ENCODE measurements at regions not wholly inside any gene's neighbourhood (a gene's known extent, or its start where the extent isn't known, plus 50 kb on each side); places are given as distances from the start of the nearest gene placed in this dataset.

DNA sequence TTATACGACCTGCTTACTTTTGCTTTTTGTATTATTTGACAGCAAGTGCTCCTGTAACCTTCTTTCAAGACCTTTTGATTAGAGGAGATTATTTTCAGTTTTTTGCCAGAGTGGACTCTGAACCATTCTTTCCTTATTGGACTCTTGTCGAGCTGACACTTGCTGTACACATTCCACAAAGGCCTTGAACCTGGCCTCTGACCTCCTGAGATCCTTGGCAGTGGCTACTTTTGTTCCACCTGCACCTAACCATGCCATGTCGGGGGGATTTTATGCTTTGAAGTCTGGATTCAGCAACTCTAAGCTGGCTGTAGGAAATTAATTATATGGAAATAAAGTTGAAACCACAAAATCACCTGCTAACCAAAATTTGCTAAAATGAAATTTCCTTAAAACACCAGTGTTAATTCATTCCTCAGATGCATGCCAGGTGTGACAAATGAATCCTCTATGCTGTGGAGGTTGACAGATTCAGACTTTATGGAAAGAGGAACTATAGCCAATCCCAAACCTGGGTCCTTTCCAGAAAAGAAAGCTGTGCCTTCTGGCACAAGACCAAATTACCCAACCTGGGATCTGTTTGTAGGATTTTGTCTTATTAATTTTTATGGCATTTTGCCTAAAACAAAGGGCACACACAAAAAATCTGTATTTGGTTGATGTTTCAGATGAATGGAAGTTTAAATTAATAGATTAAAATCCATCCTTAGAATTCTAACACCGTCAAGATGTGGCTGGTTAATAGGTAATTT lies 110.4 kb downstream of the CDC42EP3 start:
- peaks cover 0 to 35% of the 10 kb centered on the region in 2 experiments; a peak in 4 of 5 replicates for H3K4me1 ChIP-seq (replicated peaks in 1 of 2; ENCODE audit: control insufficient read depth in 2 of 2, insufficient read depth in 2 of 2, low read length in 2 of 2)
- CTCF ChIA-PET (ENCODE audit: low intra/inter-chr PET ratio) = no interaction called here
- TF ChIP-seq KDM1A (IDR thresholded peaks at IDR 0.05) (peak in 1 of 2 experiments; percentile 8; a peak in 1 of 4 replicates), SMAD3 (CRISPR knock-in tag; conservative IDR thresholded peaks at IDR 0.05) (no peak), ZNF24 (IDR thresholded peaks at IDR 0.05) (no peak), ILK (tag; IDR thresholded peaks at IDR 0.05; ENCODE audit: borderline replicate concordance, low read depth) (0 out of 2 replicates have a peak, but pooled peaks have one; percentile 25), DMBX1 (CRISPR knock-in tag; IDR thresholded peaks at IDR 0.05; ENCODE audit: borderline replicate concordance) (peak; percentile 78), CREBBP (IDR thresholded peaks at IDR 0.05; ENCODE audit: low read depth, low read length) (no peak), ZNF311 (CRISPR knock-in tag; IDR thresholded peaks at IDR 0.05) (peak; percentile 55; the same call in 1 of the 2 replicates), TEAD4 (IDR thresholded peaks at IDR 0.05; ENCODE audit: low read length) (no peak), TEAD4 (CRISPR knock-in tag; IDR thresholded peaks at IDR 0.05; ENCODE audit: borderline replicate concordance) (no peak), GTF2E2 (tag; IDR thresholded peaks at IDR 0.05) (0 out of 2 replicates have a peak, but pooled peaks have one; percentile 5), NFIC (IDR thresholded peaks at IDR 0.05) (peak; percentile 77), CHD4 (IDR thresholded peaks at IDR 0.05; ENCODE audit: insufficient read depth, insufficient replicate concordance, low read depth, low read length, poor library complexity, severe bottlenecking) (no peak), ZNF589 (CRISPR knock-in tag; IDR thresholded peaks at IDR 0.05; ENCODE audit: low read depth) (peak; percentile 65; the same call in 1 of the 2 replicates), PHF8 (IDR thresholded peaks at IDR 0.05; ENCODE audit: borderline replicate concordance, low read length) (0 out of 2 replicates have a peak, but pooled peaks have one; percentile 7), CHD1 (IDR thresholded peaks at IDR 0.05; ENCODE audit: low read length) (no peak), BACH1 (tag; IDR thresholded peaks at IDR 0.05) (0 out of 2 replicates have a peak, but pooled peaks have one; percentile 50), ZNF444 (CRISPR knock-in tag; IDR thresholded peaks at IDR 0.05) (0 out of 2 replicates have a peak, but pooled peaks have one; percentile 27), MEF2D (tag; conservative IDR thresholded peaks at IDR 0.05; ENCODE audit: low read depth) (0 out of 2 replicates have a peak, but pooled peaks have one; percentile 18), ARNT (IDR thresholded peaks at IDR 0.05) (no peak), ZNF197 (CRISPR knock-in tag; IDR thresholded peaks at IDR 0.05; ENCODE audit: low read depth) (peak; percentile 49; the same call in 1 of the 2 replicates), SAFB (IDR thresholded peaks at IDR 0.05; ENCODE audit: borderline replicate concordance, low read depth, low read length) (no peak)
- TF ChIP-seq, protein P1, sequence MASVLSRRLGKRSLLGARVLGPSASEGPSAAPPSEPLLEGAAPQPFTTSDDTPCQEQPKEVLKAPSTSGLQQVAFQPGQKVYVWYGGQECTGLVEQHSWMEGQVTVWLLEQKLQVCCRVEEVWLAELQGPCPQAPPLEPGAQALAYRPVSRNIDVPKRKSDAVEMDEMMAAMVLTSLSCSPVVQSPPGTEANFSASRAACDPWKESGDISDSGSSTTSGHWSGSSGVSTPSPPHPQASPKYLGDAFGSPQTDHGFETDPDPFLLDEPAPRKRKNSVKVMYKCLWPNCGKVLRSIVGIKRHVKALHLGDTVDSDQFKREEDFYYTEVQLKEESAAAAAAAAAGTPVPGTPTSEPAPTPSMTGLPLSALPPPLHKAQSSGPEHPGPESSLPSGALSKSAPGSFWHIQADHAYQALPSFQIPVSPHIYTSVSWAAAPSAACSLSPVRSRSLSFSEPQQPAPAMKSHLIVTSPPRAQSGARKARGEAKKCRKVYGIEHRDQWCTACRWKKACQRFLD (CRISPR knock-in tag; IDR thresholded peaks at IDR 0.05) = no peak

More for the DNA sequence above, 110.4 kb downstream of the CDC42EP3 start:
- H3K79me2 ChIP-seq (ENCODE audit: control insufficient read depth, insufficient read depth, low read length) = peaks cover 30% of the 10 kb centered on the region; the same call in 2 of the 3 replicates
- no peaks in the 10 kb centered on the region for H3K9me3 ChIP-seq (replicated peaks; ENCODE audit: control insufficient read depth, insufficient read depth, low read depth, low read length)
- H3K9me1 ChIP-seq (ENCODE audit: control insufficient read depth, insufficient read depth, low read length) = no peaks in the 10 kb centered on the region
- no peak overlapping the region for H3K4me3 ChIP-seq
- peak overlapping the region; percentile 95 for H3K27ac ChIP-seq (ENCODE audit: extremely low read depth, low read depth, low read length)
- POLR2A ChIA-PET = interaction anchor here (0.6 to 0.8 kb wide), 2 partner anchors 8 to 15 kb away, joined by 3 read pairs; no protein-coding TSS in a partner anchor
- TSS peak; percentile 59 for BruUV-seq (replicated peaks)
- H4K20me1 ChIP-seq (replicated peaks; ENCODE audit: control insufficient read depth, insufficient read depth, low read length) = no peaks in the 10 kb centered on the region
- H3K4me2 ChIP-seq (ENCODE audit: insufficient read depth, low read length) = no peak overlapping the region; the same call in 1 of the 2 replicates
- DNase-seq (ENCODE audit: extremely low read depth in 1 of 4, low spot score in 3 of 4) = peak in 1 of 4 experiments; percentile 37
- in situ Hi-C loops (cut with MboI) (loop anchor here (10.0 kb wide), 1 partner anchor 326 kb away; the partner anchor contains the start of genes CEBPZ and NDUFAF7), intact Hi-C loops (cut with micrococcal nuclease) (loop anchor here (2.0 kb wide), 1 partner anchor 24 kb away; no protein-coding TSS in a partner anchor)
- H3K36me3 ChIP-seq (ENCODE audit: control insufficient read depth, insufficient read depth, low read length) = no peaks in the 10 kb centered on the region; the same call in 2 of the 3 replicates
- no peak for ATAC-seq
- peak overlapping the region in 1 of 2 experiments; percentile 58; a peak in 2 of 4 replicates for H3K9ac ChIP-seq (ENCODE audit: insufficient read depth in 1 of 2, low read depth in 2 of 2, low read length in 2 of 2)
- peak overlapping the region; percentile 84 for H2AFZ ChIP-seq (ENCODE audit: low read depth, low read length)
- FAIRE-seq = peak; percentile 6
- no peaks in the 10 kb centered on the region for H3K27me3 ChIP-seq (ENCODE audit: control insufficient read depth in 2 of 2, insufficient read depth in 2 of 2, low read length in 2 of 2)
- 27% methylated on average over 4 of the region's 4 CpGs for WGBS (ENCODE audit: insufficient coverage, low coverage, missing lambda C conversion rate)

All from K562 (cell line).